ENCODE measurements at regions not wholly inside any gene's neighbourhood (a gene's known extent, or its start where the extent isn't known, plus 50 kb on each side); places are given as distances from the start of the nearest gene placed in this dataset.

DNA sequence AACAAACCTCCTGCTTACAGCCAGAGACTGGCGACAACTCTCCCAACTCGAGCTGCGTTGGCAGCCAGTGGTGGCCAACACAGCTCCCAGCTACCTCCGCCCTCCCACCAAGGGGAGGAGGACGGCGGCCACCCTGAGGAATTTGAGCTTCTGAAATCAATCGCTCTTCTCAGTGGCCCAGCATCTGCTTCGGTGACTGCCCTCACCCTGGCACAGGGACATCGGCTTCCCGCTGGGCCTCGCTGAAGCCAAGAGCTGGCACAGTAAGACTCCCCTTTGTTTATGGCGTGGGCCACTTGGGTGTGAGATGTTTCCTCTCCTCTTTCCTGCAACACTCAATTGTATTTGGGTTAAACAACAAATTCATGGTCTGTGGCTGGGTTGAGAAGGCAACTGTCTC, 136.2 kb downstream of the ZBTB18 start:
- DNase-seq (ENCODE audit: low spot score) (no peak), ATAC-seq (ENCODE audit: low read depth) (no peak)
- no peaks in the 10 kb centered on the region for H3K9me3 ChIP-seq (ENCODE audit: severe bottlenecking)
- no peaks in the 10 kb centered on the region for H3K36me3 ChIP-seq (ENCODE audit: low read depth)
- TF ChIP-seq, protein P1, sequence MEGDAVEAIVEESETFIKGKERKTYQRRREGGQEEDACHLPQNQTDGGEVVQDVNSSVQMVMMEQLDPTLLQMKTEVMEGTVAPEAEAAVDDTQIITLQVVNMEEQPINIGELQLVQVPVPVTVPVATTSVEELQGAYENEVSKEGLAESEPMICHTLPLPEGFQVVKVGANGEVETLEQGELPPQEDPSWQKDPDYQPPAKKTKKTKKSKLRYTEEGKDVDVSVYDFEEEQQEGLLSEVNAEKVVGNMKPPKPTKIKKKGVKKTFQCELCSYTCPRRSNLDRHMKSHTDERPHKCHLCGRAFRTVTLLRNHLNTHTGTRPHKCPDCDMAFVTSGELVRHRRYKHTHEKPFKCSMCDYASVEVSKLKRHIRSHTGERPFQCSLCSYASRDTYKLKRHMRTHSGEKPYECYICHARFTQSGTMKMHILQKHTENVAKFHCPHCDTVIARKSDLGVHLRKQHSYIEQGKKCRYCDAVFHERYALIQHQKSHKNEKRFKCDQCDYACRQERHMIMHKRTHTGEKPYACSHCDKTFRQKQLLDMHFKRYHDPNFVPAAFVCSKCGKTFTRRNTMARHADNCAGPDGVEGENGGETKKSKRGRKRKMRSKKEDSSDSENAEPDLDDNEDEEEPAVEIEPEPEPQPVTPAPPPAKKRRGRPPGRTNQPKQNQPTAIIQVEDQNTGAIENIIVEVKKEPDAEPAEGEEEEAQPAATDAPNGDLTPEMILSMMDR (IDR thresholded peaks at IDR 0.05; ENCODE audit: poor library complexity, severe bottlenecking): no peak
- no peaks in the 10 kb centered on the region for H3K4me1 ChIP-seq (ENCODE audit: insufficient read depth, poor library complexity, severe bottlenecking)
- H3K27ac ChIP-seq (ENCODE audit: poor library complexity, severe bottlenecking): no peak overlapping the region
- no peak overlapping the region for H3K4me3 ChIP-seq (ENCODE audit: severe bottlenecking)
- H3K27me3 ChIP-seq (ENCODE audit: insufficient read depth, poor library complexity, severe bottlenecking): no peaks in the 10 kb centered on the region

DNA sequence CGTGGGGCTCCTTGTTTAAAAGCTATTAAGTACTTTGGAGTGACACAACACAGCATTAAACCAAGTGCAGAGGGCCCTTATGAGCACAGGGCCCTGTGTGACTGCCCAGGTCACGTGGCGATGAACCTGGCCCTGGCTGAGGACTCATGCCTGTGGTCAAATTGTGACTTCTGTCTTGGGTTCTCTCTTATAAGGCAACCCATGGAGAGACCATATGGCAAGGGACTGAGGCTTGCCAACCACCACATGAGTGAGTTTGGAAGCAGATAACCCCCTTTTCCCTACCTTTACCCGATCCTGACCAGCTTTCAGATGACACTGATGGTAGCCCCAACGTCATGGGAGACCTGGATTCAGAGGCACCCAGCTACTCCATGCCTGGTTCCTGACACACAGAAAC, 140.5 kb downstream of the ZBTB18 start:
- no peaks in the 10 kb centered on the region for H3K36me3 ChIP-seq (ENCODE audit: low read depth)
- no peak overlapping the region for H3K27ac ChIP-seq (ENCODE audit: poor library complexity, severe bottlenecking)
- no peaks in the 10 kb centered on the region for H3K27me3 ChIP-seq (ENCODE audit: insufficient read depth, poor library complexity, severe bottlenecking)
- DNase-seq (ENCODE audit: low spot score) (no peak), ATAC-seq (ENCODE audit: low read depth) (no peak)
- TF ChIP-seq, protein P1 (IDR thresholded peaks at IDR 0.05; ENCODE audit: poor library complexity, severe bottlenecking): no peak
- no peaks in the 10 kb centered on the region for H3K9me3 ChIP-seq (ENCODE audit: severe bottlenecking)
- no peak overlapping the region for H3K4me3 ChIP-seq (ENCODE audit: severe bottlenecking)
- no peaks in the 10 kb centered on the region for H3K4me1 ChIP-seq (ENCODE audit: insufficient read depth, poor library complexity, severe bottlenecking)

DNA sequence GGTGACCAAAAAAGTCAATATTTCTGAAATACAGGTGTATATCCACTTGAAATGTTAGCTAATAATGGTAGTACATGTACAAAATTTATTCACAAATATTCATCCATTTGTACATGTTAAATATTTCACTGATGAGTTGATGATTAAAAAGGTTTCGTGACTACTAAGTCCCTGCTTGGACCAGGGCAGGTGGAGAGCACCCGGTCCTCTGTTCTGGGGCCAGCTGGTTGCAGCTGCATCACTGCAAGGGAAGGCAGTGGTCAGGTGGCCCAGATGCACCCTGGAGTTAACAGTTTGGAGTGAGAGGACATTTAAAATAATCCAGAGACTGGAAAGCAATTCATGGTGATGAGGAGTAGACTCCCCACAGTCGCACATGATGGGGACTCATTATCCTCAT, 141.2 kb downstream of the ZBTB18 start:
- Histone ChIP-seq H3K36me3 (ENCODE audit: low read depth) (no peaks in the 10 kb centered on the region), H3K4me3 (ENCODE audit: severe bottlenecking) (no peak overlapping the region), H3K9me3 (ENCODE audit: severe bottlenecking) (no peaks in the 10 kb centered on the region), H3K27me3 (ENCODE audit: insufficient read depth, poor library complexity, severe bottlenecking) (no peaks in the 10 kb centered on the region), H3K27ac (ENCODE audit: poor library complexity, severe bottlenecking) (no peak overlapping the region), H3K4me1 (ENCODE audit: insufficient read depth, poor library complexity, severe bottlenecking) (no peaks in the 10 kb centered on the region)
- no peak for DNase-seq (ENCODE audit: low spot score)
- no peak for ATAC-seq (ENCODE audit: low read depth)
- TF ChIP-seq, protein P1 (IDR thresholded peaks at IDR 0.05; ENCODE audit: poor library complexity, severe bottlenecking): no peak

DNA sequence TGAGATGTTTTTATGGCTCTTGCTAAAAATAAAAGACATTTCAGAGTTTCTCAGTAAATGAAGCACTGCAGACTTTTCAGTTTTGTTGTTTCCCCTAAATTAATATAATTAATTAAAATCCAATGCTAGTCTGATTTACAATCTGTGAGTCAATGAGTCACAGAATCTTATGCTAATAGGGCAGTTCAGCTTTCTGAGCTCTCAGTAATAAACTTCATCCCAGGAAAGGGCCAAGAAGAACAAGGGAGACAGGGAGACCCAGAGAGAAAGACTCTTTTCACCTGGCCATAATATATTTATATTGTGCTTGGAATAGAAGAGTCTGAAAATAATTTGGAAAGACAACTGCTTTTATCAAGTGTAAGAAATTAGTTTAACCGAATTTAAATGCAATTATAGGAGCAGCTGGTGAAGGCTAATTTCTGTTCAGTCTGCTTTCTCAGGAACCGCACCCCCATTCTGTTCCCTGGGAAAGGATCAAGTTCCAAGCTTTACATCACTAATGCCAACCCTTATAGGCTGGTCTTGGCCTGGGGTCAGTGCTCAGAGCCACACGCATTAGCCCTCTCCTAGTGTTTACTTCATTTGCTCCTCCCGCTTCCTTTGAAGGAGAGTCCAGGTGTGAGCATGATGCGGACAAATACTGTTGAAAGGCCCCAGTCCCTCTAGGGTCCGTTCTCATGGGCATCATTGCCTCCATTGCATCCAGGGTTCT, 145.6 kb downstream of the ZBTB18 start:
- Histone ChIP-seq H3K36me3 (ENCODE audit: low read depth) (no peaks in the 10 kb centered on the region), H3K4me3 (ENCODE audit: severe bottlenecking) (no peak overlapping the region), H3K27ac (ENCODE audit: poor library complexity, severe bottlenecking) (no peak overlapping the region), H3K4me1 (ENCODE audit: insufficient read depth, poor library complexity, severe bottlenecking) (no peaks in the 10 kb centered on the region), H3K9me3 (ENCODE audit: severe bottlenecking) (no peaks in the 10 kb centered on the region), H3K27me3 (ENCODE audit: insufficient read depth, poor library complexity, severe bottlenecking) (no peaks in the 10 kb centered on the region)
- no peak for DNase-seq (ENCODE audit: low spot score)
- TF ChIP-seq, protein P1 (IDR thresholded peaks at IDR 0.05; ENCODE audit: poor library complexity, severe bottlenecking): no peak
- ATAC-seq (ENCODE audit: low read depth): no peak

DNA sequence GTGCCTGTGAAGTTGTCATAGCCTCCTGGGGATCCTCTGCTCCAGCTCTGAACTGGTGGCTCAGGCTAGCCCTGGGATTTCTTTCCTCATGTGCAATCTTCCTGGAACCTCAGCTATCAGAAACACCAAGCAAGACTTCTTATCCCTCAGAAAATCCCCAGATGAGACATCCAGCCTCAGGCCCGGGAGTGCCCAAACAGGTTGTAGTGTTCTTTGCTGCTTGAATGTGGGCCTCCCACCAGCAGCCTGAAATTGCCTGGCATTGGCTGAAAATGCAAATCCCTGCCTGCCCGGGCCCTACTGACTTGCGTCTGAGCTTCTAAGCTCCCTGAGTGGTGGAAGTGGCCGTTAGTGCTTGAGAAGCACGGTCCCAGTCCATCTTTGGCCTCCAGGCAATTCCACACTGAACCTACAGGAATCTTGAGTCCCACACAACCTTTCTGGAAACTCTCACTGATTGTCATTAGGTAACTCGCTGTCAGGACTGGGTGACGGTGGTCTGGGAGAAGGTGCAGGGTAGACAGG, 146.8 kb downstream of the ZBTB18 start:
- TF ChIP-seq, protein P1 (IDR thresholded peaks at IDR 0.05; ENCODE audit: poor library complexity, severe bottlenecking): no peak
- Histone ChIP-seq H3K4me1 (ENCODE audit: insufficient read depth, poor library complexity, severe bottlenecking) (no peaks in the 10 kb centered on the region), H3K4me3 (ENCODE audit: severe bottlenecking) (no peak overlapping the region), H3K9me3 (ENCODE audit: severe bottlenecking) (no peaks in the 10 kb centered on the region), H3K27ac (ENCODE audit: poor library complexity, severe bottlenecking) (no peak overlapping the region), H3K27me3 (ENCODE audit: insufficient read depth, poor library complexity, severe bottlenecking) (no peaks in the 10 kb centered on the region), H3K36me3 (ENCODE audit: low read depth) (no peaks in the 10 kb centered on the region)
- no peak for DNase-seq (ENCODE audit: low spot score)
- ATAC-seq (ENCODE audit: low read depth): peak; percentile 42; the same call in 1 of the 3 replicates

All from RWPE2 (cell line).